Vagina (tissue), 2 donors: ENCODE measurements at regions not wholly inside any gene's neighbourhood (a gene's known extent, or its start where the extent isn't known, plus 50 kb on each side); places are given as distances from the start of the nearest gene placed in this dataset.

Experiments used
- DNase-seq, 2 donors: peaks; one replicate each; pipeline ENCODE4 v3.0.0-alpha.2; 2017; ENCODE audit errors: extremely low spot score in 2 of 2
- H3K27ac ChIP-seq: fragments of 200-600 bp; sonication (generic); one replicate; pipeline ENCODE4 v1.5.1; 2019
- H3K27me3 ChIP-seq: fragments of 200-600 bp; sonication (generic); one replicate; pipeline ENCODE4 v1.5.1; 2019
- H3K36me3 ChIP-seq, 2 donors: fragments of 200-600 bp; sonication (generic); one replicate each; pipeline ENCODE4 v1.5.1; 2017 to 2019
- H3K4me1 ChIP-seq: fragments of 200-600 bp; sonication (generic); one replicate; pipeline ENCODE4 v1.5.1; 2019
- H3K4me3 ChIP-seq, 2 donors: fragments of 200-600 bp; sonication (generic); 1 replicate in 1 of 2; 2 replicates in 1 of 2; pipeline ENCODE4 v1.5.1; 2016 to 2019
- H3K9me3 ChIP-seq: fragments of 200-600 bp; sonication (generic); one replicate; pipeline ENCODE4 v1.5.1; 2019
- POLR2A ChIP-seq, 2 donors: fragments of 450-650 bp; IDR thresholded peaks; one replicate each; pipeline ENCODE4 v1.6.1; 2017; ENCODE audit warnings: antibody characterized with exemption in 2 of 2, mild to moderate bottlenecking in 2 of 2, moderate library complexity in 2 of 2
- POLR2AphosphoS5 ChIP-seq, 2 donors: sonication (generic); formaldehyde crosslinking; IDR thresholded peaks; one replicate each; pipeline ENCODE4 v1.9.0; 2017; ENCODE audit warnings: antibody characterized with exemption in 2 of 2, mild to moderate bottlenecking in 2 of 2, low read depth in 1 of 2; ENCODE audit not compliant: insufficient read depth in 1 of 2
- intact Hi-C: fragments of 100-400 bp; cut with DNase I; formaldehyde crosslinking; loops from one replicate; pipeline ENCODE4 v1.15.1; 2023
- TF ChIP-seq, protein P1 (sequence below), 3 experiments: fragments of 450-650 bp in 2 of 3; fragments of 200-600 bp in 1 of 3; sonication (generic) in 1 of 3; IDR thresholded peaks; one replicate each; pipeline ENCODE4 v1.5.1; 2017 to 2019; ENCODE audit warnings: antibody characterized with exemption in 3 of 3, mild to moderate bottlenecking in 2 of 3, moderate library complexity in 2 of 3

DNA sequence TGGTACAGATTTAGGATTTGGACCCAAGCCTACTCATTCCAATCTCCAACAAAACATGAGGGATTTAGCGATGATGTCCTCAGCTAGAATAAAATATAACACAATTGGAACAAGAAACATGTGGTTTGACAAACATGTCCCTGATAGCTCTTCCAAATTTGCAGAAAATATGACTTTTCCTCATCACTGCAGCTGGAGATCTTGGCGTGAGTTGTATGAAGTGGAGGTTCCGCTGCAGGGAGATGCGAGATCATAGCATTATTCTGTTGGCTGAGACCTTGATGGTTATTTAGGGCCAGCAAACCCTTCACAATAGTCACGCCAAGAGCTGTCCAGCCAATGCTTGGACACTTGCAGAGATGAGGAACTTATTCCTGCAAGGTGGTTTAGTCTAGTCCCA lies 413.4 kb upstream of the TBX3 start:
- Histone ChIP-seq H3K4me3 (no peak overlapping the region), H3K27me3 (no peaks in the 10 kb centered on the region), H3K4me1 (no peaks in the 10 kb centered on the region), H3K9me3 (no peaks in the 10 kb centered on the region), H3K27ac (no peak overlapping the region), H3K36me3 (no peaks in the 10 kb centered on the region)
- TF ChIP-seq POLR2A (IDR thresholded peaks at IDR 0.05) = no peak
- TF ChIP-seq, protein P1, sequence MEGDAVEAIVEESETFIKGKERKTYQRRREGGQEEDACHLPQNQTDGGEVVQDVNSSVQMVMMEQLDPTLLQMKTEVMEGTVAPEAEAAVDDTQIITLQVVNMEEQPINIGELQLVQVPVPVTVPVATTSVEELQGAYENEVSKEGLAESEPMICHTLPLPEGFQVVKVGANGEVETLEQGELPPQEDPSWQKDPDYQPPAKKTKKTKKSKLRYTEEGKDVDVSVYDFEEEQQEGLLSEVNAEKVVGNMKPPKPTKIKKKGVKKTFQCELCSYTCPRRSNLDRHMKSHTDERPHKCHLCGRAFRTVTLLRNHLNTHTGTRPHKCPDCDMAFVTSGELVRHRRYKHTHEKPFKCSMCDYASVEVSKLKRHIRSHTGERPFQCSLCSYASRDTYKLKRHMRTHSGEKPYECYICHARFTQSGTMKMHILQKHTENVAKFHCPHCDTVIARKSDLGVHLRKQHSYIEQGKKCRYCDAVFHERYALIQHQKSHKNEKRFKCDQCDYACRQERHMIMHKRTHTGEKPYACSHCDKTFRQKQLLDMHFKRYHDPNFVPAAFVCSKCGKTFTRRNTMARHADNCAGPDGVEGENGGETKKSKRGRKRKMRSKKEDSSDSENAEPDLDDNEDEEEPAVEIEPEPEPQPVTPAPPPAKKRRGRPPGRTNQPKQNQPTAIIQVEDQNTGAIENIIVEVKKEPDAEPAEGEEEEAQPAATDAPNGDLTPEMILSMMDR (IDR thresholded peaks at IDR 0.05) = no peak
- no peak for TF ChIP-seq POLR2AphosphoS5 (IDR thresholded peaks at IDR 0.05; ENCODE audit: insufficient read depth in 1 of 2, low read depth in 1 of 2)
- DNase-seq = no peak
- intact Hi-C loops = no loop called here

DNA sequence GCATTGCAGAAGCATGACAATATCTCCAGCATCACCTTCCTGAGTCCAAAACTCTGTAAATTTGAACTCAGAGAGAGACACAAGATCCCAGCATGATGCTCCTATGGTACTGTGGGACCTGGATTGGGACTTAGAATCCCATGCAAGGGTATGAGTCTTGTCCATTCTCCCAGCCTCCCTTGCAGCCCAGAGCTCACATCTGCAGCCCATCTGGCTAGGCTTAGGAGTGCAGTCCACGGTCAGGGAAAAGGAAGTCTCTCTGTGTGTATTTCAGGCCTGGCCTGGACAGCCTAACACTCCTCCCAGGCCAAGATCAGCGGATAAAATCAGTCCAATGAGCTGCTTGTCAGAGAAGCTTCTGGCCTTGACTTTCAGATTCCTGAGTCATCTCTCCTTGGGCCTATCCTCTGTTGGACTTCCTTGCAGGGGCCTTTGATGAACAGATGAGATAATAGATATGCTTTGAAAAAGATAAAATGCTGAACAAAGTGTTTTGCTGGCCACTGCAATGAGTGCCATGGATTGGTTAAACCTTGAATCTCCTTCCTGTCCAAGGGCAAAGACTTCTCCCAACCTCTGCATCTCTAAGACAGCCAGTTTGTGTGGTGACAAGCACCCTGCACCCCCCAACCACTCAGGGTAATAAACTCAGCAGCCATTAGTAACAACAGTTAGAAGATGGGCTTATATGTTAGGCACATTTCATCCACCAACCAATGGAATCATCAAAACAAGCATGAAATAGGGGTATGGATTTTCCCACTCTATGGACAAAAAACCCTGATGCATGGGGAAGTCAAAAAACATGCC lies 412.8 kb upstream of the TBX3 start:
- no peak overlapping the region for H3K27ac ChIP-seq
- no peaks in the 10 kb centered on the region for H3K36me3 ChIP-seq
- H3K27me3 ChIP-seq = no peaks in the 10 kb centered on the region
- DNase-seq = no peak
- H3K9me3 ChIP-seq = no peaks in the 10 kb centered on the region
- TF ChIP-seq POLR2AphosphoS5 (IDR thresholded peaks at IDR 0.05; ENCODE audit: insufficient read depth in 1 of 2, low read depth in 1 of 2) (no peak), POLR2A (IDR thresholded peaks at IDR 0.05) (no peak)
- TF ChIP-seq, protein P1 (IDR thresholded peaks at IDR 0.05) = no peak
- no peak overlapping the region for H3K4me3 ChIP-seq
- H3K4me1 ChIP-seq = no peaks in the 10 kb centered on the region
- intact Hi-C loops = no loop called here

DNA sequence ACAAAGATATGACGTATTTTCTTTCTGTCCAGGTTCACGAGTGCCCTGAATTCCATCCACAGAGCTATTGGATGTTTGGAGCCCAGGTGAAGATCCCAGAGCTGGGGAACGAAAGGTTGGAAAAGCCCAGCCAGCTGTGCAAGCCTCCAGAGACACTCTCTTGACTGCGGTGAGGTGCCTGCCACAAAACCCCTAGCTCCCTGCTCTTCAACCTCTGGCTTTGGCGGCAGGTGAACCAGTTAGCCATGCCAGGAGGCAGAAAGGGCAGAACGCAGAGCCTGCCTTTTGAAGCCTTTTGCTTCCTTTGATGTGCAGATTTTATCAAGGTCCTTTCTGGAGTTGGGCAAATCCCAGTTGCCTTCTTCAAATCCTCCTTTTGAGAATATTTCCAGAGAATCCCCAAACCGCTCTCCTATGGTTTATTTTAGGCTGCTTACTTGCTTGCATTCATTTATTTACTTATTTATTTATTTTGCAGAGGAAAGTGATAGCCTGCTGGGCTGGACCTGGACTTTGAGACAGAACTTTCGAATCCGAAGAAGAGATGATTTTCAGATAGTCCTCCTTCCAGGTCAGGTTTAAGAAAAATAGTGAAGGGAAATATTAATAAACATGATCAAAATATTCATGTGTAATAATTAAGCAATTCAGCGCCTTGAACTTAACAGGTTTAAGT lies 411.2 kb upstream of the TBX3 start:
- Histone ChIP-seq H3K36me3 (no peaks in the 10 kb centered on the region), H3K9me3 (no peaks in the 10 kb centered on the region), H3K4me1 (no peaks in the 10 kb centered on the region), H3K4me3 (no peak overlapping the region), H3K27me3 (no peaks in the 10 kb centered on the region), H3K27ac (no peak overlapping the region)
- no peak for DNase-seq
- intact Hi-C loops = no loop called here
- TF ChIP-seq, protein P1 (IDR thresholded peaks at IDR 0.05) = no peak
- TF ChIP-seq POLR2A (IDR thresholded peaks at IDR 0.05) = no peak
- no peak for TF ChIP-seq POLR2AphosphoS5 (IDR thresholded peaks at IDR 0.05; ENCODE audit: insufficient read depth in 1 of 2, low read depth in 1 of 2)

DNA sequence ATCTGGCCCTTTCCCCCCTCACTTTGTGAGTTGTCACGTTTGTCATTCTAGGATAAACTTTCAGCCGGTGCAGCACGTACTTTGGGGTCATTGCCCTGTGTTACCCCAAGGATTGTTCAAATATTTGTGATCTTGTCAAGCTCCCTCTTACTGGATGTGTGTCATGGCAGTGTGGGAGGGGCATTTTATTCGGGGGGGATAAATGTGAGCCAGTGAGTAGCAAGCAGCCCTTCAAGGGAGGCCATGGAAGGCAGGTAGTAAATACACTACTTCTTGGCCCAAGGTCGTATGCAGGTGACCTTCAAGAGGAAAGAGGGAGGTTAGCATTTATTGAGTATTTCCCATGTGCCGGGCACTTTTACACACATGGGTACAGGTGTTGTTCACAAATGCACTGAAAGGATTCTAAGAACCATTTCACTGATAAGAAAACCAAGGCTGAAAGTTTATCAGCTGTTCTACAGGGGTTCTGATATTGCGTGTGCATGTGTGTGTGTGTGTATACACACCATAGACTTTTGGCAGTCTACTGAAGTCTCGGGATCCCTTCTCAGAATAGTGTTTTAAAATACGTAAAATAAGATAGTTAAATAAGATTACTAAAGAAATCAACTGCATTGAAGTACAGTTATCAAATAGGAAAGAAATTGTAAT lies 410.3 kb upstream of the TBX3 start:
- H3K27ac ChIP-seq = no peak overlapping the region
- H3K4me3 ChIP-seq = no peak overlapping the region
- no peak for TF ChIP-seq POLR2AphosphoS5 (IDR thresholded peaks at IDR 0.05; ENCODE audit: insufficient read depth in 1 of 2, low read depth in 1 of 2)
- TF ChIP-seq, protein P1 (IDR thresholded peaks at IDR 0.05) = no peak
- no peaks in the 10 kb centered on the region for H3K4me1 ChIP-seq
- no peaks in the 10 kb centered on the region for H3K27me3 ChIP-seq
- H3K9me3 ChIP-seq = no peaks in the 10 kb centered on the region
- intact Hi-C loops = no loop called here
- H3K36me3 ChIP-seq = no peaks in the 10 kb centered on the region
- no peak for DNase-seq
